K562 (cell line): ENCODE measurements at regions not wholly inside any gene's neighbourhood (a gene's known extent, or its start where the extent isn't known, plus 50 kb on each side); places are given as distances from the start of the nearest gene placed in this dataset.
"Not testable (repeated sequence)": the region's sequence is repeated elsewhere in the genome, so short reads cannot be mapped to it uniquely, and the experiment has no call there.

ENCODE experiments used
- E2F3 ChIP-seq: fragments of 250-450 bp; sonication (Bioruptor Pico); IDR thresholded peaks from 2 replicates; pipeline ENCODE4 v1.4.0; 2020; ENCODE audit warnings: mild to moderate bottlenecking
- NCOA2 ChIP-seq, 2 experiments: fragments of 450-650 bp; IDR thresholded peaks; 2 replicates each; pipeline ENCODE4 v1.6.1; 2018; ENCODE audit warnings: mild to moderate bottlenecking in 2 of 2, moderate library complexity in 1 of 2; ENCODE audit not compliant: partially characterized antibody in 2 of 2
- NFE2 ChIP-seq: IDR thresholded peaks from 2 replicates; pipeline ENCODE4 v1.6.1; 2014; ENCODE audit warnings: antibody characterized with exemption, low read depth
- POLR2AphosphoS5 ChIP-seq: IDR thresholded peaks from 2 replicates; pipeline ENCODE4 v1.6.1; 2011; ENCODE audit warnings: mild to moderate bottlenecking, low read depth, low read length, moderate library complexity; ENCODE audit not compliant: control insufficient read depth, insufficient read depth
- SP2 ChIP-seq: IDR thresholded peaks from 2 replicates; pipeline ENCODE4 v1.6.1; 2011; ENCODE audit warnings: mild to moderate bottlenecking, low read depth, low read length, moderate library complexity; ENCODE audit not compliant: poor library complexity, severe bottlenecking; ENCODE audit errors: extremely low read depth
- YY1 ChIP-seq, 3 experiments: IDR thresholded peaks; 2 replicates each; pipeline ENCODE4 v1.6.1; 2011; ENCODE audit warnings: low read length in 2 of 3, mild to moderate bottlenecking in 2 of 3, moderate library complexity in 2 of 3, borderline replicate concordance in 1 of 3, control low read depth in 1 of 3, low read depth in 1 of 3; ENCODE audit not compliant: insufficient read depth in 3 of 3, insufficient replicate concordance in 2 of 3, control insufficient read depth in 1 of 3, insufficient read length in 1 of 3; ENCODE audit errors: extremely low read depth in 1 of 3
- ZFP30 ChIP-seq: fragments of 250-450 bp; sonication (Bioruptor Pico); IDR thresholded peaks from 2 replicates; pipeline ENCODE4 v1.8.0; 2022; ENCODE audit warnings: moderate library complexity, mild to moderate bottlenecking, inconsistent platforms, borderline replicate concordance
- ZNF277 ChIP-seq: fragments of 250-450 bp; sonication (Bioruptor Pico); IDR thresholded peaks from 2 replicates; pipeline ENCODE4 v1.8.0; 2022; ENCODE audit warnings: inconsistent platforms, mild to moderate bottlenecking, moderate library complexity, borderline replicate concordance

DNA sequence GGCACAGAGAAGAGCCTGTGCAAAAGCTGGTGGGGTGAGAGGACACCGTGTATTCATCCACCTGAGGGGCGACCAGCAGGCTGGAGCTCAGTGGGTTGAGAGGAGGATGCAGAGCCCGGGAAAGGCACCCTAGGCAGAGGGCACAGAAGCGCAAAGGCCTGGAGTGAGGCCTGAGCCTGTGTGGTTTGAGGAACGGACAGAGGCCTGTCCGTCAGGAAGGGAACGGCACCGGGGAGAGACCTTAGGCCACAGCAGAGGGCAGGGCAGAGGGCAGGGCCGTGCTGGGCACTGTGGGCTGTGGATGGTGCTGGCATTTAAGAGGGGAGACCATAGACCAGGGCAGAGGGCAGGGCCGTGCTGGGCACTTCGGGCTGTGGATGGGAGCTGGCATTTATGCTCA lies 59.5 kb upstream of the APOD start:
- not testable (repeated sequence) for TF ChIP-seq POLR2AphosphoS5; SP2; ZNF277 (CRISPR knock-in tag); ZFP30; YY1 (IDR thresholded peaks at IDR 0.05; ENCODE audit: borderline replicate concordance in 1 of 3, control insufficient read depth in 1 of 3, extremely low read depth in 1 of 3, insufficient read depth in 3 of 3, insufficient read length in 1 of 3, insufficient replicate concordance in 2 of 3, low read depth in 1 of 3, low read length in 2 of 3); NCOA2 (IDR thresholded peaks at IDR 0.05; ENCODE audit: partially characterized antibody in 2 of 2); NFE2; E2F3 (CRISPR knock-in tag)
